ENCODE measurements at regions not wholly inside any gene's neighbourhood (a gene's known extent, or its start where the extent isn't known, plus 50 kb on each side); places are given as distances from the start of the nearest gene placed in this dataset.

DNA sequence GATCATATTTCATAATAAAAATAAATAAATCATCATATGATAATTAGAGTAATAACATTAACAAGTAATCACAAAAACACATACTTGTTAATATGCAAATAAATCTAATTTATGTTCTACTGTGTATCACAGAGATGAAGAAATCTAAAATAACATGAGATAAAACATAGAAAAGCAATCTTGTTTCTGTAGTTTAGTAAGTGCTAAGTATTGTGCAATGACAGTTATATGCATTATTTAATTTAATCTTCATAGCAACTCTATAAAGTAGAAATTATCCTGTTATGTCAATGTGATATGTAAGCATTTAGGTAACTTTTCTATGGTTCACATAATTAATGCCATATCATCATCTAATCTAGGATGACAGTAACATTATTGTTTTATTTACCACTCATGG is 108.2 kb upstream of the KCNMB2 start:
- no peak for DNase-seq (ENCODE audit: low read depth)
- TF ChIP-seq, protein P1, sequence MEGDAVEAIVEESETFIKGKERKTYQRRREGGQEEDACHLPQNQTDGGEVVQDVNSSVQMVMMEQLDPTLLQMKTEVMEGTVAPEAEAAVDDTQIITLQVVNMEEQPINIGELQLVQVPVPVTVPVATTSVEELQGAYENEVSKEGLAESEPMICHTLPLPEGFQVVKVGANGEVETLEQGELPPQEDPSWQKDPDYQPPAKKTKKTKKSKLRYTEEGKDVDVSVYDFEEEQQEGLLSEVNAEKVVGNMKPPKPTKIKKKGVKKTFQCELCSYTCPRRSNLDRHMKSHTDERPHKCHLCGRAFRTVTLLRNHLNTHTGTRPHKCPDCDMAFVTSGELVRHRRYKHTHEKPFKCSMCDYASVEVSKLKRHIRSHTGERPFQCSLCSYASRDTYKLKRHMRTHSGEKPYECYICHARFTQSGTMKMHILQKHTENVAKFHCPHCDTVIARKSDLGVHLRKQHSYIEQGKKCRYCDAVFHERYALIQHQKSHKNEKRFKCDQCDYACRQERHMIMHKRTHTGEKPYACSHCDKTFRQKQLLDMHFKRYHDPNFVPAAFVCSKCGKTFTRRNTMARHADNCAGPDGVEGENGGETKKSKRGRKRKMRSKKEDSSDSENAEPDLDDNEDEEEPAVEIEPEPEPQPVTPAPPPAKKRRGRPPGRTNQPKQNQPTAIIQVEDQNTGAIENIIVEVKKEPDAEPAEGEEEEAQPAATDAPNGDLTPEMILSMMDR (IDR thresholded peaks at IDR 0.05; ENCODE audit: control insufficient read depth, insufficient read depth, low read depth, low read length, missing control alignments): no peak
- H3K4me3 ChIP-seq (ENCODE audit: control insufficient read depth, low read depth, low read length): no peak overlapping the region

DNA sequence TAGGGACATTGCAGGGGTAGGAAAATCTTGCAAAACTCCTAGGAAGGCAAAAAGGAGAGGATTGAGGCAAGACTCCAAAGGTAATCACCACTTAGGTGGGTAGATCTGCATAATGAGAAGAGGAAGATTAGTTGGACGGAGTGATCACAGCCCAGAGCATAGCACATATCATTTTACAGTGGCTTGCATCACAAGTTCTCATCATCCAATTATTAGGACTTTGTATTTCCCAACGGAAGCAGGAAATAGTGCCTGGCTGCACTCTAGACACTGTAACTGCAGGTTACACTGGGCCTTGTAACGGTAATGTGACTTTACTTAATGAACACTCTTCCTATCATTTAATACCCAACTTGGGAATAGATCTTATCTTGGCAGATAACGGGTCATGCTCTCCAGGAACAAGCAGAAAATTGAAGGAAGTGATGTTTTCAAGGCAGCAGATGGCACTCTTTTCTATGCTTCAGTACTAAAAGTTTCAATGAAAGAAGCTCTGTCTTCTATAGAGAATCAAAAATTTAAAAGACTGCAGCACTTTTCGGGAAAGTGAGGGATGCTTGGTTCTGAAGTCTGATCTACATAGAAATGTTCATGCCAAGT is 101.9 kb upstream of the KCNMB2 start:
- DNase-seq (ENCODE audit: low read depth): no peak
- TF ChIP-seq, protein P1 (IDR thresholded peaks at IDR 0.05; ENCODE audit: control insufficient read depth, insufficient read depth, low read depth, low read length, missing control alignments): peak; percentile 39
- no peak overlapping the region for H3K4me3 ChIP-seq (ENCODE audit: control insufficient read depth, low read depth, low read length)

DNA sequence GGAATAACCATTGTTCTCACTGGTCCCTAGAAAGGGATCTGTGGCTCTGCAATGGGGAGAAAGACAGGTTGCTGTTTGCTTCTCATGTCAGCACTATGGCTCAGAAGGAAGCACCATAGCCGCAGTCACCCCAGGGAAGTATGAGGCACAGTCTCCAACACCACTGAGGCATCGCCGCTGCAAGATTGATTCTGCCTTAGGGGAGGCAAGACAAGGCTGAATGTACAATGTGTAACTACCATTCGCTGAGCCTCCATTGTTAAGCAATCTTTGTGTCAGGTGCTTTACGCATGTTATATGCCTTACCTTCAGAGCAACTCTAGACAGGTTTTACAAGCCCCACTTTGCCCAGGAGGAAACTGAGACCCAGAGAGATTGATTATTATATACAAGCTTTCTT is 100.7 kb upstream of the KCNMB2 start:
- DNase-seq (ENCODE audit: low read depth): no peak
- TF ChIP-seq, protein P1 (IDR thresholded peaks at IDR 0.05; ENCODE audit: control insufficient read depth, insufficient read depth, low read depth, low read length, missing control alignments): no peak
- H3K4me3 ChIP-seq (ENCODE audit: control insufficient read depth, low read depth, low read length): no peak overlapping the region

DNA sequence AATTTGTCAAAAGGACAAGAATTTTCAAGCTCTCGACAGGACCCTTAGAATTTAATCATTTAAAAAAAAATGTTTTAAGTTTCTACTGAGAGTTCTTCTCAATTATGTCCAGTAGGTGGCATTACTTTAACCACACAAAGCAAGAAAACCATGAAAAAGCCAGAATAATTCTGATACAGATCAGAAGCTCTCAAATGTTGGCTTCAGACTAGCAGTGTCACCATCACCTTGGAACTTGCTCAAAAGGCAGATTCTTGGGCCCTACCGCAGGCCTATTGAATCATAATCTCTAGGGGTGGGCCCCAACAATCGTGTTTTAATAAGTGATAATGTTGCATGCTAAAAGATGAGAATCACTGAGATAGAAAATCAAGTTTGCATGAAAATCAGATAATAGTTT is 99.5 kb upstream of the KCNMB2 start:
- H3K4me3 ChIP-seq (ENCODE audit: control insufficient read depth, low read depth, low read length): no peak overlapping the region
- peak; percentile 52 for DNase-seq (ENCODE audit: low read depth)
- TF ChIP-seq, protein P1 (IDR thresholded peaks at IDR 0.05; ENCODE audit: control insufficient read depth, insufficient read depth, low read depth, low read length, missing control alignments): peak; percentile 41

DNA sequence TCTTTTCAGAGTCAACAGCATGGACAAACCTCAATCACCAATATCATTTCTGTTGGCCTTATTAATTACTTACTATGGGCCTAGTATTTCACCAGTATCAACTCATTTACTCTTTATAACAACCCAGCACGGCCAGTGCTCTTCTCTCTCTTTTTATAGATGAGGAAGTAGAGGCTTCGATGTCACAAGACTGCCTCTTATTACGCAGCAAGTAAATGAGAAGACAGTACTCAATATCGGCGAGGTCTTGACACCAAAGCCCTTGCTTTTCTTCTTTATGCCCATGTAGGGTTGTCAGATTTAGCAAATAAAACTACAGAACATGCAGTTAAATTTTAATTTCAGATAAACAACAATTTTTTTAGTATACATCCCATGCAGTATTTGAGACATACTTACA is 99.0 kb upstream of the KCNMB2 start:
- TF ChIP-seq, protein P1 (IDR thresholded peaks at IDR 0.05; ENCODE audit: control insufficient read depth, insufficient read depth, low read depth, low read length, missing control alignments): no peak
- no peak for DNase-seq (ENCODE audit: low read depth)

GRCh38 chr3:178439504-178439903 is 96.7 kb upstream of the KCNMB2 start:
- no peak overlapping the region for H3K4me3 ChIP-seq (ENCODE audit: control insufficient read depth, low read depth, low read length)
- DNase-seq (ENCODE audit: low read depth): peak; percentile 33
- TF ChIP-seq, protein P1 (IDR thresholded peaks at IDR 0.05; ENCODE audit: control insufficient read depth, insufficient read depth, low read depth, low read length, missing control alignments): no peak

More for the DNA sequence above, 99.0 kb upstream of the KCNMB2 start:
- no peak overlapping the region for H3K4me3 ChIP-seq (ENCODE audit: control insufficient read depth, low read depth, low read length)
